ENCODE measurements at regions not wholly inside any gene's neighbourhood (a gene's known extent, or its start where the extent isn't known, plus 50 kb on each side); places are given as distances from the start of the nearest gene placed in this dataset.
"Not testable (repeated sequence)": the region's sequence is repeated elsewhere in the genome, so short reads cannot be mapped to it uniquely, and the experiment has no call there.

- H3K4me3 ChIP-seq (ENCODE audit: low read length), result no peak overlapping the region
- peaks cover 9% of the 10 kb centered on the region for H3K4me1 ChIP-seq (ENCODE audit: insufficient read depth, low read length)
- no peak overlapping the region for H2AFZ ChIP-seq (ENCODE audit: low read depth, low read length)
- no peaks in the 10 kb centered on the region for H3K36me3 ChIP-seq (ENCODE audit: insufficient read depth, low read length)
- no peaks in the 10 kb centered on the region for H3K9me3 ChIP-seq (ENCODE audit: low read length)
- no peaks in the 10 kb centered on the region for H3K27me3 ChIP-seq (ENCODE audit: insufficient read depth, low read length)
Measured at GRCh38 chrX:40855932-40856515, 120.7 kb upstream of the MED14 start.

DNA sequence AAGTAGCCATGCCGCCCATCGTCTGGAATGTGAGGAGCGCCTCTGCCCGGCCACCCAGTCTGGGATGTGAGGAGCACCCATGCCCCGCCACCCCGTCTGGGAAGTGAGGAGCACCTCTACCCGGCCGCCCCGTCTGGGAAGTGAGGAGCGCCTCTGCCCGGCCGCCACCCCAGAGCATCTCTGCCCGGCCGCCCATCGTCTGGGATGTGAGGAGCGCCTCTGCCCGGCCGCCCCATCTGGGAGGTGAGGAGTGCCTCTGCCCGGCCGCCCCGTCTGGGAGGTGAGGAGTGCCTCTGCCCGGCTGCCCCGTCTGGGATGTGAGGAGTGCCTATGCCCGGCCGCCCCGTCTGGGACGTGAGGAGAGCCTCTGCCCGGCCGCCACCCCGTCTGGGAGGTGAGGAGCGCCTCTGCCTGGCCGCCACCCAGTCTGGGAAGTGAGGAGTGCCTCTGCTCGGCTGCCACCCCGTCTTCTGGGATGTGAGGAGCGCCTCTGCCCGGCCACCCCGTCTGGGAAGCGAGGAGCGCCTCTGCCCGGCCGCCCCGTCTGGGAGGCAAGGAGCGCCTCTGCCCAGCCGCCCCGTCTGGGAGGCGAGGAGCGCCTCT is 126.7 kb upstream of the MED14 start:
- H3K4me3 ChIP-seq (ENCODE audit: low read length); H2AFZ ChIP-seq (ENCODE audit: low read depth, low read length); H3K27me3 ChIP-seq (ENCODE audit: insufficient read depth, low read length); H3K4me1 ChIP-seq (ENCODE audit: insufficient read depth, low read length); H3K9me3 ChIP-seq (ENCODE audit: low read length); H3K36me3 ChIP-seq (ENCODE audit: insufficient read depth, low read length): not testable (repeated sequence)

GRCh38 chrX:40863260-40863659 is 127.9 kb upstream of the MED14 start:
- not testable (repeated sequence) for H3K9me3 ChIP-seq (ENCODE audit: low read length); H3K36me3 ChIP-seq (ENCODE audit: insufficient read depth, low read length); H3K27me3 ChIP-seq (ENCODE audit: insufficient read depth, low read length)

GRCh38 chrX:40863671-40864070 is 128.3 kb upstream of the MED14 start:
- no peak overlapping the region for H3K4me3 ChIP-seq (ENCODE audit: low read length)
- H3K9me3 ChIP-seq (ENCODE audit: low read length), result no peaks in the 10 kb centered on the region
- H3K36me3 ChIP-seq (ENCODE audit: insufficient read depth, low read length), result no peaks in the 10 kb centered on the region
- no peaks in the 10 kb centered on the region for H3K27me3 ChIP-seq (ENCODE audit: insufficient read depth, low read length)
- H2AFZ ChIP-seq (ENCODE audit: low read depth, low read length), result no peak overlapping the region
- H3K4me1 ChIP-seq (ENCODE audit: insufficient read depth, low read length), result no peaks in the 10 kb centered on the region

More at GRCh38 chrX:40863260-40863659, 127.9 kb upstream of the MED14 start:
- not testable (repeated sequence) for H3K4me1 ChIP-seq (ENCODE audit: insufficient read depth, low read length); H2AFZ ChIP-seq (ENCODE audit: low read depth, low read length); H3K4me3 ChIP-seq (ENCODE audit: low read length)

- no peaks in the 10 kb centered on the region for H3K9me3 ChIP-seq (ENCODE audit: low read length)
- no peaks in the 10 kb centered on the region for H3K27me3 ChIP-seq (ENCODE audit: insufficient read depth, low read length)
- H3K4me1 ChIP-seq (ENCODE audit: insufficient read depth, low read length), result no peaks in the 10 kb centered on the region
- H2AFZ ChIP-seq (ENCODE audit: low read depth, low read length), result no peak overlapping the region
- H3K36me3 ChIP-seq (ENCODE audit: insufficient read depth, low read length), result no peaks in the 10 kb centered on the region
- no peak overlapping the region for H3K4me3 ChIP-seq (ENCODE audit: low read length)
Measured at GRCh38 chrX:40864972-40865371, 129.6 kb upstream of the MED14 start.

DNA sequence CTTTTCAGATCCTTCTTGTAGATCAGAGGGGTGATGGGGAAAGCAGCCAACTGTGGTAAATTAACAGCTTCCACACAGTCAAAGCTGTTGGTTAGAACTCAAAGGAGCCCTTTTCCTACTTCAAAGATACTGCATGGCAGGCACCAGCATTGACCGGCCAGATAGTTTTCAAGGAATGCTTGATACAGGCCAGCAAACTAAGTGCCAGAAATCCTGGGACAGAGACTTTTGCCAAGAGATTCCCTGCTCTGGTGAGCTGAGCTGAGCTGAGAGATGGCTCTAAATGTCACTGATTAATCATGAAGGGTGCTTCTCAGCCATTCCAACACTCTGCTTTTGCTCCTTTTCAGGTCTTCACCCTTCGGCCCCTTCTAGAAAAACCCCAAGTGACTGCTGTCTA is 131.6 kb upstream of the MED14 start:
- H3K4me1 ChIP-seq (ENCODE audit: insufficient read depth, low read length), result no peaks in the 10 kb centered on the region
- no peak overlapping the region for H2AFZ ChIP-seq (ENCODE audit: low read depth, low read length)
- H3K9me3 ChIP-seq (ENCODE audit: low read length), result no peaks in the 10 kb centered on the region
- H3K27me3 ChIP-seq (ENCODE audit: insufficient read depth, low read length), result no peaks in the 10 kb centered on the region
- no peak overlapping the region for H3K4me3 ChIP-seq (ENCODE audit: low read length)
- no peaks in the 10 kb centered on the region for H3K36me3 ChIP-seq (ENCODE audit: insufficient read depth, low read length)

DNA sequence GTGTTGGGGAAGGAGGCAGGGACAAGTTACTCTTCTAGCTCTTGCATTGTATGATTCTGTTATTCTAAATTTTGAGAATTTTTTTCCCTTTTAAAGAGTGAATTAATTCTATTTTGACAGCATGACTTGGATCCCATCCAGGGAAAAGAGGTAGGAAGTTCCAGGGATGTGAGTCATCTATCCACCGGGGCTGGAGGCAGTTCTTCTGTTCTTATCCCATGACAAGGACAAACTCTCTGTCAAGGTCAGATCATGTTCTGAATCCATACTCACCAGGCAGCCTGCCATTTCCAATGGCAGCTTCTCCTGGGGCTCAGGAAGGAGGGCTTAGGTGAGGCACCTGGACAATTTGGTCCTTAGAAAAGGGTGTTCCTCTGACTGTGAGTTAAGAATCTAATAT is 132.0 kb upstream of the MED14 start:
- H3K36me3 ChIP-seq (ENCODE audit: insufficient read depth, low read length), result no peaks in the 10 kb centered on the region
- no peak overlapping the region for H3K4me3 ChIP-seq (ENCODE audit: low read length)

GRCh38 chrX:40868868-40869267 is 133.5 kb upstream of the MED14 start:
- no peaks in the 10 kb centered on the region for H3K27me3 ChIP-seq (ENCODE audit: insufficient read depth, low read length)
- H3K4me3 ChIP-seq (ENCODE audit: low read length), result no peak overlapping the region
- no peaks in the 10 kb centered on the region for H3K9me3 ChIP-seq (ENCODE audit: low read length)
- H3K36me3 ChIP-seq (ENCODE audit: insufficient read depth, low read length), result no peaks in the 10 kb centered on the region
- H2AFZ ChIP-seq (ENCODE audit: low read depth, low read length), result no peak overlapping the region
- H3K4me1 ChIP-seq (ENCODE audit: insufficient read depth, low read length), result no peaks in the 10 kb centered on the region

More for the DNA sequence above, 132.0 kb upstream of the MED14 start:
- Histone ChIP-seq H2AFZ (ENCODE audit: low read depth, low read length) (no peak overlapping the region), H3K4me1 (ENCODE audit: insufficient read depth, low read length) (no peaks in the 10 kb centered on the region), H3K27me3 (ENCODE audit: insufficient read depth, low read length) (no peaks in the 10 kb centered on the region), H3K9me3 (ENCODE audit: low read length) (no peaks in the 10 kb centered on the region)

GRCh38 chrX:40870982-40871381 is 135.6 kb upstream of the MED14 start:
- not testable (repeated sequence) for H3K4me3 ChIP-seq (ENCODE audit: low read length); H3K4me1 ChIP-seq (ENCODE audit: insufficient read depth, low read length); H3K27me3 ChIP-seq (ENCODE audit: insufficient read depth, low read length); H3K36me3 ChIP-seq (ENCODE audit: insufficient read depth, low read length); H3K9me3 ChIP-seq (ENCODE audit: low read length); H2AFZ ChIP-seq (ENCODE audit: low read depth, low read length)

GRCh38 chrX:40871385-40872082 is 136.2 kb upstream of the MED14 start:
- Histone ChIP-seq H3K27me3 (ENCODE audit: insufficient read depth, low read length) (no peaks in the 10 kb centered on the region), H3K4me1 (ENCODE audit: insufficient read depth, low read length) (no peaks in the 10 kb centered on the region), H2AFZ (ENCODE audit: low read depth, low read length) (no peak overlapping the region), H3K4me3 (ENCODE audit: low read length) (no peak overlapping the region), H3K9me3 (ENCODE audit: low read length) (no peaks in the 10 kb centered on the region), H3K36me3 (ENCODE audit: insufficient read depth, low read length) (no peaks in the 10 kb centered on the region)

DNA sequence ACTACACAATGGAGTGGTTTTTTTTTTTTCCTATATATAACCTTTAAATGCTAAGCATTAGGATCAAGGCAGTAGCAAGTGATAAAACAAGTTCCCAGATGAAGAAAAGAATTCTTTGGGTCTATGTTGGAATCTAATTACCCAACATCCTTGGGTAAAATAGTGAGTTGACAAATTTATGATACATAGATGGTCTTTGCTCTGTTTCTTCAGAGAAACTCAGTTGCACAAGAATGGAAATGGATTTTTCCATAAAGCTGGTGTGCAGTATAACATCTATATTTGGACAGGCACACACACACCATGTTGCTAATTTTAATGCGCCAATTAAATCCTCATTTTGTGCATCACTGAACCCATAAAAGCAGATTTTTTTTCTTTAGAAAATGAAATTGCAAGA is 137.0 kb upstream of the MED14 start:
- H3K36me3 ChIP-seq (ENCODE audit: insufficient read depth, low read length), result no peaks in the 10 kb centered on the region
- no peaks in the 10 kb centered on the region for H3K27me3 ChIP-seq (ENCODE audit: insufficient read depth, low read length)
- H3K9me3 ChIP-seq (ENCODE audit: low read length), result no peaks in the 10 kb centered on the region
- no peak overlapping the region for H3K4me3 ChIP-seq (ENCODE audit: low read length)
- H3K4me1 ChIP-seq (ENCODE audit: insufficient read depth, low read length), result no peaks in the 10 kb centered on the region
- H2AFZ ChIP-seq (ENCODE audit: low read depth, low read length), result no peak overlapping the region

DNA sequence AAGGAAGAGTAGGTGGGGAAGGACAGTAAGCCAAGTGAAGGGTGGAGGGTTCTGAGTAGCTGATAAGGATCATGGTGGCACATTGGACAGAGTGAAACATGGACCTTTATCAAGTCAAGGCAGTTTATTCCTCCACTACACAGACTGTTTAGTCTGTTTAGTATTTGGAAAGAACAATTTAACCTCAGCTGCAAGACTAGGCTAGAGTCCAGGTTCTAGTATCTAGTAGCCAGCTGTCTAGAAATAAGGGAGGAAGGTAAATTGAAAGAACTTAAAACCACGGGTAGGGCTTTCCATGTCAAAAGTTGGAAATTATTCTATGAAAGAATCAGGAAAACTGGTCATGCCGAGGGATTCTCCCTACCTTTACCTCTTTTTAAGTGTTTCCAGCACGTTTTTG is 140.1 kb upstream of the MED14 start:
- Histone ChIP-seq H2AFZ (ENCODE audit: low read depth, low read length) (no peak overlapping the region), H3K4me3 (ENCODE audit: low read length) (no peak overlapping the region), H3K9me3 (ENCODE audit: low read length) (no peaks in the 10 kb centered on the region), H3K36me3 (ENCODE audit: insufficient read depth, low read length) (no peaks in the 10 kb centered on the region), H3K4me1 (ENCODE audit: insufficient read depth, low read length) (peaks cover 5% of the 10 kb centered on the region), H3K27me3 (ENCODE audit: insufficient read depth, low read length) (no peaks in the 10 kb centered on the region)

DNA sequence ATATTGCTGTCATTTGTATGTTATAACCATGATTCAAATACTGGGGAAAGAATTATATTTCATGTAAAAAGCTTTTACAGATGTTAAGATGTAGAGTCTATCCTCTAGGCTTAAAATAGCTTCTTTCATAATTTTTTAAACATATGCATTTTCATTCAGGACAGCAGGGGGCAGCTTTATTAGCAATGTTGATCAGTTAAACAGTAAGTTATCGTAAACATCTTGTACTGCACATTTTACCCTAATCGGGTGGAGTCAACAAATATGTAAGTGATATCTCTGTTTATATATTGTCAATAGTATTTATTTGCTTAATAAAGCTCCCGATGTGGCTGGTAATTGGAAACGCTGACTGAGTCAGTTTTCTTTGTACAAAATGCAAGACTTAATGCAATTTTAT is 142.5 kb upstream of the MED14 start:
- no peak overlapping the region for H2AFZ ChIP-seq (ENCODE audit: low read depth, low read length)
- H3K4me1 ChIP-seq (ENCODE audit: insufficient read depth, low read length), result peaks cover 5% of the 10 kb centered on the region
- no peaks in the 10 kb centered on the region for H3K27me3 ChIP-seq (ENCODE audit: insufficient read depth, low read length)
- no peak overlapping the region for H3K4me3 ChIP-seq (ENCODE audit: low read length)
- no peaks in the 10 kb centered on the region for H3K36me3 ChIP-seq (ENCODE audit: insufficient read depth, low read length)
- H3K9me3 ChIP-seq (ENCODE audit: low read length), result no peaks in the 10 kb centered on the region

Measured in neuron (in vitro differentiated cells).